ENCODE measurements at regions not wholly inside any gene's neighbourhood (a gene's known extent, or its start where the extent isn't known, plus 50 kb on each side); places are given as distances from the start of the nearest gene placed in this dataset.
"Not testable (repeated sequence)": the region's sequence is repeated elsewhere in the genome, so short reads cannot be mapped to it uniquely, and the experiment has no call there.

GRCh38 chrX:114178126-114178525 is 405.8 kb upstream of the HTR2C start:
- DNase-seq (ENCODE audit: low spot score): no peak
- no peaks in the 10 kb centered on the region for H3K4me1 ChIP-seq (ENCODE audit: insufficient read depth, poor library complexity, severe bottlenecking)
- TF ChIP-seq CTCF (IDR thresholded peaks at IDR 0.05; ENCODE audit: poor library complexity, severe bottlenecking): no peak
- H3K4me3 ChIP-seq (ENCODE audit: severe bottlenecking): no peak overlapping the region
- no peaks in the 10 kb centered on the region for H3K36me3 ChIP-seq (ENCODE audit: low read depth)
- no peak overlapping the region for H3K27ac ChIP-seq (ENCODE audit: poor library complexity, severe bottlenecking)
- H3K27me3 ChIP-seq (ENCODE audit: insufficient read depth, poor library complexity, severe bottlenecking): no peaks in the 10 kb centered on the region
- H3K9me3 ChIP-seq (ENCODE audit: severe bottlenecking): no peaks in the 10 kb centered on the region
- no peak for ATAC-seq (ENCODE audit: low read depth)

- not testable (repeated sequence) for DNase-seq (ENCODE audit: low spot score); H3K4me3 ChIP-seq (ENCODE audit: severe bottlenecking); H3K36me3 ChIP-seq (ENCODE audit: low read depth); H3K4me1 ChIP-seq (ENCODE audit: insufficient read depth, poor library complexity, severe bottlenecking); H3K27me3 ChIP-seq (ENCODE audit: insufficient read depth, poor library complexity, severe bottlenecking); ATAC-seq (ENCODE audit: low read depth); H3K9me3 ChIP-seq (ENCODE audit: severe bottlenecking); H3K27ac ChIP-seq (ENCODE audit: poor library complexity, severe bottlenecking)
Measured at GRCh38 chrX:114167276-114167675, 416.6 kb upstream of the HTR2C start.

GRCh38 chrX:114166601-114167000 is 417.3 kb upstream of the HTR2C start:
- Histone ChIP-seq H3K9me3 (ENCODE audit: severe bottlenecking) (no peaks in the 10 kb centered on the region), H3K36me3 (ENCODE audit: low read depth) (no peaks in the 10 kb centered on the region), H3K27ac (ENCODE audit: poor library complexity, severe bottlenecking) (no peak overlapping the region), H3K27me3 (ENCODE audit: insufficient read depth, poor library complexity, severe bottlenecking) (no peaks in the 10 kb centered on the region), H3K4me1 (ENCODE audit: insufficient read depth, poor library complexity, severe bottlenecking) (no peaks in the 10 kb centered on the region), H3K4me3 (ENCODE audit: severe bottlenecking) (no peak overlapping the region)
- no peak for DNase-seq (ENCODE audit: low spot score)
- no peak for TF ChIP-seq CTCF (IDR thresholded peaks at IDR 0.05; ENCODE audit: poor library complexity, severe bottlenecking)
- no peak for ATAC-seq (ENCODE audit: low read depth)

DNA sequence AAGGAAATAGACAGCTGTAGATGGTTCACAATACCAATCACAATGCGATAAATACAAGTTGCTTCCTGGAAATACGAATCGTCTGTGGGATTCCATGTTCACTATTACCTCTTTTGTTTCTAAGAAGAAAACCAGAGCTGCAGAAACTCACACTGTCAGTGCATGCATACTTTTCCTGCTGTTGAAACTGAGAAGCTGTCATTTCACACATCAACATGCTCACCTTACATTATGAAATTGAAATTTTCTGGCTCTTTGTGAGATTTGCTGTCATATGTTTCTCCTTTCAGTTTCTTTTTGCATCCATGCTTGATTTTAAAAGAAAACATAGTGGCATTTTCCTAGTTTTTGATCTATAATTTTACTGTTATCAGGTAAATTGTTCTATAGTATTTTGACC is 418.3 kb upstream of the HTR2C start:
- no peak for TF ChIP-seq CTCF (IDR thresholded peaks at IDR 0.05; ENCODE audit: poor library complexity, severe bottlenecking)
- no peaks in the 10 kb centered on the region for H3K27me3 ChIP-seq (ENCODE audit: insufficient read depth, poor library complexity, severe bottlenecking)
- H3K4me1 ChIP-seq (ENCODE audit: insufficient read depth, poor library complexity, severe bottlenecking): no peaks in the 10 kb centered on the region
- no peaks in the 10 kb centered on the region for H3K36me3 ChIP-seq (ENCODE audit: low read depth)
- DNase-seq (ENCODE audit: low spot score): no peak
- ATAC-seq (ENCODE audit: low read depth): no peak
- H3K27ac ChIP-seq (ENCODE audit: poor library complexity, severe bottlenecking): no peak overlapping the region
- no peaks in the 10 kb centered on the region for H3K9me3 ChIP-seq (ENCODE audit: severe bottlenecking)
- no peak overlapping the region for H3K4me3 ChIP-seq (ENCODE audit: severe bottlenecking)

- no peak overlapping the region for H3K27ac ChIP-seq (ENCODE audit: poor library complexity, severe bottlenecking)
- TF ChIP-seq CTCF (IDR thresholded peaks at IDR 0.05; ENCODE audit: poor library complexity, severe bottlenecking): no peak
- no peak for ATAC-seq (ENCODE audit: low read depth)
- no peaks in the 10 kb centered on the region for H3K9me3 ChIP-seq (ENCODE audit: severe bottlenecking)
- DNase-seq (ENCODE audit: low spot score): no peak
- H3K4me3 ChIP-seq (ENCODE audit: severe bottlenecking): no peak overlapping the region
- no peaks in the 10 kb centered on the region for H3K4me1 ChIP-seq (ENCODE audit: insufficient read depth, poor library complexity, severe bottlenecking)
- H3K27me3 ChIP-seq (ENCODE audit: insufficient read depth, poor library complexity, severe bottlenecking): no peaks in the 10 kb centered on the region
- H3K36me3 ChIP-seq (ENCODE audit: low read depth): no peaks in the 10 kb centered on the region
Measured at GRCh38 chrX:114162068-114162735, 421.7 kb upstream of the HTR2C start.

Data from RWPE2 (cell line).